ENCODE measurements at regions not wholly inside any gene's neighbourhood (a gene's known extent, or its start where the extent isn't known, plus 50 kb on each side); places are given as distances from the start of the nearest gene placed in this dataset.

DNA sequence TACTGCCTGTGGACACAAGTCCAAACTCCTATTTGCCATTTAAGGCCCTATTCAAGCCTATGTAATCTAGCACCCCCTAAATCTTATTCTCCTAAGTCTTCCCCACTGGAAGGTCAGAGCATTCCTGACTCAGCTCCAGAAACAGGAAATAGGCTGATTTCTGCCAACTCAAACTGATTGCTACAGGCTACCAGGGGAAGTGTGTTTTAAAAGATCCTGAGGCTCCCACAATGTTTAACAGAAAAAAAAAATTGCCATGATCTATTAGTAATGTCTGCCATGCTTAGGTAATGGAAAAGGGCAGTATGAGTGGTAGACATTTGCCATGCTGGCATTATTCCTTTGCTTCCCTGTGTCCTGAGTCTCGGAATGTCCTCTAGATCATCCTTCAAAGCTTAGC, 65.8 kb upstream of the BRINP1 start:
- no peak for DNase-seq

DNA sequence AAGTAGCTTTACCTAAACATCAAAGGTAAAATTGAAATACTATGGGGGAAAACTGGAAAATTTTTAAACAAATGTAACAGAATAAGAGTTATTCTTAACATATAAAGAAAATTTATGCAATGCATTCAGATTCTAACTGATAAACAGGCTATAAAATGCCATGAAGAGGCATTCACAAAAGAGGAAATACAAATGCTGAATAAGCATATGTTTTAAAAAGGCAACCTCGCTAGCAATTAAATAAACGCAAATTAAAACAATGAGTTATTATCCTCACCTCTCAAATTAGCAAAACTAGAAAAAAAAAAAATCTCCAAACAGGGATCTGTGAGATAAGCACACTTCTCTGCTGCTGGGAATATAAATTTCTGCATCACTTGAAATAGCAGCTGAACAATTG, 63.2 kb upstream of the BRINP1 start:
- no peak for DNase-seq

DNA sequence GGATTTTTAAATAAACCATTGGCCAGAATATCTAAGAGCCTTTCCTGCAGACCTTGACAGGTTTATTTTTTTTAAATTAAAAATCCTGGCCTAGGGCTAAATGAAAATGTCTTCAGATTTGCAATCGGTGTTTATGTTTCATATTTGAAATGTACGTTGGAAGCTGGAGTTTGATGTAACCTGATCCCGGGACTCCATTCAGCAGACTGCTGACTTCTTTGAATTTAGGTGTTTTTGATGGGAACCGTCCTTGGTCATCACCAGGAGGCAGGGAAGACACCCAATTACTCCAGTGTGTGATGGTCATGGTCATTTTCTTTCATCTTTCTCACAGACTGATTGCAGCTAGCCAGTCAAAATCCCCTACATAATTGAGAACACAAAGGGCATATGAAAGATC, 60.1 kb upstream of the BRINP1 start:
- DNase-seq, result no peak

DNA sequence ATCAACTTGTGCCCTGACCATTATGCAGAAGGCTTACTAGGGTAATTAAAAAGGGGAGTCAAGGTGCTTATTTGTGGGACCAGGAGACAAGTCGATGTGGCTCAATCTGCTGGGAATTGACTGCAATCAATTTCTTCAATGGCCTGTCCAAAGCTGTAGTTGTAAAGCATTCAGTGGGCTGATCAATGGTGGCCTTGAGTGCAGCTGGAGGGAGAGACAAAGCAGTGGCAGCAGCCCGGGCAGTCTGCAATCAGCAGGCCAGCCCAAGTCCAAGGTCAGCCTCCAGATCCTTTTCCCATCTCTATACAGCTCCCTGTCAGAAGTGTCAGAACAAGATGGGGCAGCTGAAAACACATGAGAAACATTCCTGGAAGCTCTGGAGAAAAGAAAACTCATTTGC, 51.0 kb upstream of the BRINP1 start:
- no peak for DNase-seq

Data from DMS153 (cell line).